Left ventricle myocardium inferior (tissue), 1 donor: ENCODE measurements at regions not wholly inside any gene's neighbourhood (a gene's known extent, or its start where the extent isn't known, plus 50 kb on each side); places are given as distances from the start of the nearest gene placed in this dataset.
A peak's percentile ranks its signal among the peaks of the same experiment; 100 is the strongest.

Source experiments
- DNase-seq: peaks from one replicate; pipeline ENCODE4 v3.0.0-alpha.2; 2020
- H3K27ac ChIP-seq: fragments of 200-600 bp; replicated peaks from 2 replicates; pipeline ENCODE4 v1.8.0; 2021
- H3K27me3 ChIP-seq: fragments of 200-600 bp; 2 replicates; pipeline ENCODE4 v1.8.0; 2021; ENCODE audit warnings: low read depth
- H3K36me3 ChIP-seq: fragments of 200-600 bp; 2 replicates; pipeline ENCODE4 v1.8.0; 2021
- H3K4me1 ChIP-seq: fragments of 200-600 bp; 2 replicates; pipeline ENCODE4 v1.8.0; 2021
- H3K4me3 ChIP-seq: fragments of 200-600 bp; 2 replicates; pipeline ENCODE4 v1.8.0; 2021; ENCODE audit warnings: mild to moderate bottlenecking, moderate library complexity
- H3K9me3 ChIP-seq: fragments of 200-600 bp; replicated peaks from 2 replicates; pipeline ENCODE4 v1.8.0; 2021
- intact Hi-C: fragments of 100-400 bp; cut with micrococcal nuclease; formaldehyde crosslinking; loops from one replicate; pipeline ENCODE4 v1.11.0; 2022
- TF ChIP-seq, protein P1 (sequence below): fragments of 200-600 bp; IDR thresholded peaks from 2 replicates; pipeline ENCODE4 v1.8.0; 2021; ENCODE audit warnings: antibody characterized with exemption, mild to moderate bottlenecking, borderline replicate concordance
- donor health status: DM: no; HTN: yes; CAD: no; lungs with severe emphysema.

DNA sequence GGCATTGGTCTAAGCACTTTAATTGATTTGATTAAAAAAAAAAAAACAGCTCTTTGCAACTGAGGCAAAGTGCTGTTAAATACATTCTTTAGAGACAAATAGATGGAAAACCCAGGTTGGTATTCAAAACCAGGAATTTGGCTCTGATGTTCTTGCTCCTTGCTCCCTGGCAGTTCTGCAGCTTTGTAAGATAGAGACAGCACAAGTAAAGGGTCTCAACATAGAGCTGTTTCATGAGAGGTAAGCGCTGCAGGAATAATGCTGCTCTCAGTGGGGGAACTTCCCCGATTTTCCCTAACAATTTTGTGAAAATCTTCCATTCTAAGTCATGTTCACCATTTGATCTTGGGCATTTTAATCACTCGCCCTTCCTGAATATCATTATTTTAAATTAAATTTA is 479.5 kb upstream of the HS3ST1 start:
- no peaks in the 10 kb centered on the region for H3K27me3 ChIP-seq
- no peak overlapping the region for H3K27ac ChIP-seq
- no peak overlapping the region for H3K4me3 ChIP-seq
- DNase-seq, result no peak
- TF ChIP-seq, protein P1, sequence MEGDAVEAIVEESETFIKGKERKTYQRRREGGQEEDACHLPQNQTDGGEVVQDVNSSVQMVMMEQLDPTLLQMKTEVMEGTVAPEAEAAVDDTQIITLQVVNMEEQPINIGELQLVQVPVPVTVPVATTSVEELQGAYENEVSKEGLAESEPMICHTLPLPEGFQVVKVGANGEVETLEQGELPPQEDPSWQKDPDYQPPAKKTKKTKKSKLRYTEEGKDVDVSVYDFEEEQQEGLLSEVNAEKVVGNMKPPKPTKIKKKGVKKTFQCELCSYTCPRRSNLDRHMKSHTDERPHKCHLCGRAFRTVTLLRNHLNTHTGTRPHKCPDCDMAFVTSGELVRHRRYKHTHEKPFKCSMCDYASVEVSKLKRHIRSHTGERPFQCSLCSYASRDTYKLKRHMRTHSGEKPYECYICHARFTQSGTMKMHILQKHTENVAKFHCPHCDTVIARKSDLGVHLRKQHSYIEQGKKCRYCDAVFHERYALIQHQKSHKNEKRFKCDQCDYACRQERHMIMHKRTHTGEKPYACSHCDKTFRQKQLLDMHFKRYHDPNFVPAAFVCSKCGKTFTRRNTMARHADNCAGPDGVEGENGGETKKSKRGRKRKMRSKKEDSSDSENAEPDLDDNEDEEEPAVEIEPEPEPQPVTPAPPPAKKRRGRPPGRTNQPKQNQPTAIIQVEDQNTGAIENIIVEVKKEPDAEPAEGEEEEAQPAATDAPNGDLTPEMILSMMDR, result no peak
- intact Hi-C loops, result no loop called here
- no peaks in the 10 kb centered on the region for H3K36me3 ChIP-seq
- H3K4me1 ChIP-seq, result peaks cover 26% of the 10 kb centered on the region
- H3K9me3 ChIP-seq, result no peaks in the 10 kb centered on the region

DNA sequence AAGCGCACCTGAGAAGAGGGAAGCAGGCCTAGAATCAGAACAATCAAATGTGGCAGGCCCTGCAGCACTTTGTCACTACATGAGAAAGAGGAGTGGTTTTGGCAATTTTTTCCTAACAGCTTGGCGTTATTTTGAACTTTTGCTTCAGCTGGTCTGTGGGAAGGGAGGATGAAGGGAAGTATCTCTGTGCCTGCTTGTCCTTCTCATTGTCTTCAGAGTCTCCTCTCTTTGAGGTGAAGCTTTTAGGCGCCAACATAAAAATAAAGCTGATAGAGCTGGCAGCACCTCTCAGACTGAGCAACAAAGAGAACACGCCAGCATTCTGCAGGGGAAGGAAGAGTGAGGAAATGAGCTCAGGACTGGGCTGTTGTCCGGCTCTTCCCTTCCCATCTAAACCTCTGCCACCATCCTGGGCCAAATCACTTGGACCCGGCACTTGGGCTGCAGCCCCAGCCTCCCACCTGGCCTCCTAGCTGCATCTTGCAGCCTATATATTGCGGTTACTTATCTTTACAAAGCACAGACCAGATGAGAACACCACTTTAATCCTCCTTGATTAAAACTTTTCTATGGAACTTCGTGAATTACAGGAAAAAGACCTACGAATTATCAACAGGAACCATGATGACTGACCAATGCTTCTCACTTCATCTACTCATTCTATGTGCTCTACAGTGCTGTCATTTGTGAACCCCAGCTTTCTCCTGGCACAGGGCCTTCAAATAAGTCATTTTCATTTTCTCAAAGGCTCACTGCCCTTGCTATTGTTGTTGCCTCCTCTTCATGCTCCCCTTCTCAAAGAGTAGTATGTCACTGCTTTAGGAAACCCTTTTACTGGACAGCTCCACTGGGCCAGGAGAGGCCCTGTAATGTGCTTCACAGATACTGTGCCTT is 476.4 kb upstream of the HS3ST1 start:
- Histone ChIP-seq H3K36me3 (no peaks in the 10 kb centered on the region), H3K9me3 (no peaks in the 10 kb centered on the region), H3K27me3 (no peaks in the 10 kb centered on the region), H3K4me1 (peaks cover 27% of the 10 kb centered on the region), H3K4me3 (no peak overlapping the region), H3K27ac (peak overlapping the region; percentile 70)
- no peak for DNase-seq
- TF ChIP-seq, protein P1, result no peak
- intact Hi-C loops, result no loop called here

DNA sequence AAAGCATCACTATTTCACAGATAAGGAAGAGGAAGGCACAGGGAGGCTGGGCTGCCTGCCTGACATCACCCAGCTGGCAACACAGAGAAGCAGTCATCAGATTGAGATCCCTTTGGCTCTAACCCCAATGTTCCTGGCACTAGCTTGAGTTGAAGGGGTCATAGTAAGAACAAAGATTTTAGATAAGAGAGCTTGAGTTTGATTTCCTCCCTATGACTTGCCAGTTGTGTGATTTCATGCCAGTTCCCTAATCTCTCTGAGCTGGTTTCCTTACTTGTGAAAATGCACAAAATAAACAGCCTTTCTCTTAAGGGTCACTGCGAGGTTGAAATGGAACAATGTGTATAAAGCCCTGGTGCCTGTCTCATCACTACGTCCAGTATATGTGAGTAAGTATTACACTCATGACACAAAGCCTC is 475.4 kb upstream of the HS3ST1 start:
- Histone ChIP-seq H3K4me1 (peaks cover 27% of the 10 kb centered on the region), H3K36me3 (no peaks in the 10 kb centered on the region), H3K4me3 (no peak overlapping the region), H3K9me3 (no peaks in the 10 kb centered on the region), H3K27ac (peak overlapping the region; percentile 70), H3K27me3 (no peaks in the 10 kb centered on the region)
- intact Hi-C loops, result no loop called here
- TF ChIP-seq, protein P1, result no peak
- DNase-seq, result peak; percentile 40

DNA sequence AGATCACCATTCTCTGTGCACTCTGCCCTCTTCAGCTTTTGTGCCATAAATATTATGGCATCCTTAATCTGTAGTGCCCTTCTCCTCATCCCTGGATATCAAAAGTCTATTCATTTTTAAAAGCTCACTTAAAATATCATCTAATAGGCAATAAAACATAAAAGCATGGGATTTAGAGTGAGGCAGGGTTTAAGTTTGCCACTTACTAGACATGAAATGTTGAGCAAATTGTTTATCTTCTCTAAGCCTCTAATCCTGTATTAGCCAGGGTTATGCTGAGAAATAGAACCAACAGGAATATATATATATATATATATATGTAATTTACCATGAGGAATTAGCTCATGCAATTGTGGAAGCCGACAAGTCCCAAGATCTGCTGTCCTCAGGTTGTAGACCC is 472.4 kb upstream of the HS3ST1 start:
- TF ChIP-seq, protein P1, result no peak
- Histone ChIP-seq H3K4me3 (no peak overlapping the region), H3K9me3 (no peaks in the 10 kb centered on the region), H3K4me1 (peaks cover 27% of the 10 kb centered on the region), H3K36me3 (no peaks in the 10 kb centered on the region), H3K27me3 (no peaks in the 10 kb centered on the region), H3K27ac (no peak overlapping the region)
- intact Hi-C loops, result no loop called here
- DNase-seq, result no peak

DNA sequence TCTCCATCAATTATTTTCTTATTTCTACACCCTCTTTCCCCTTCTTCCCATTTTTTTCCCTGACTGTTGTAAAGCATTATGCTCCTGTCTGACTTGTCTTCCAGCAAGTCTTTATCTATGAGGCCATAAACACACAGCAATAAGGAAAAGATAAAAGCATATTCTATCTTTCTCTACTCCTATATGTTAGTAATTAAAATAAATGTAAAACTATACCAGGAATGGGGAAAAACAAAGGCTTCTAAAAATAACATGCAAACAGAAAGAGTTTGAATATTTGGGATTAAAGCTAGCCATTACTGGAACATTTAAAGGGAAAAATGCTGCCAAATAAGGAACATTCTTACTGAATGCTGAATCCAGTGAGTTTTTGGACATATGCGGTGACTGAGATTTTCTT is 471.7 kb upstream of the HS3ST1 start:
- Histone ChIP-seq H3K36me3 (no peaks in the 10 kb centered on the region), H3K27me3 (no peaks in the 10 kb centered on the region), H3K4me1 (peaks cover 22% of the 10 kb centered on the region), H3K27ac (no peak overlapping the region), H3K4me3 (no peak overlapping the region), H3K9me3 (no peaks in the 10 kb centered on the region)
- TF ChIP-seq, protein P1, result no peak
- intact Hi-C loops, result no loop called here
- DNase-seq, result no peak
